ENCODE measurements at regions not wholly inside any gene's neighbourhood (a gene's known extent, or its start where the extent isn't known, plus 50 kb on each side); places are given as distances from the start of the nearest gene placed in this dataset.

GRCh38 chr15:47561102-47561501 is 156.2 kb upstream of the SEMA6D start:
- DNase-seq: no peak

GRCh38 chr15:47565949-47566348 is 151.4 kb upstream of the SEMA6D start:
- no peak for DNase-seq

- DNase-seq: no peak
Observed at GRCh38 chr15:47566610-47567009, 150.7 kb upstream of the SEMA6D start.

- DNase-seq: no peak
Observed at GRCh38 chr15:47568030-47568429, 149.3 kb upstream of the SEMA6D start.

GRCh38 chr15:47570044-47570443 is 147.3 kb upstream of the SEMA6D start:
- no peak for DNase-seq

GRCh38 chr15:47570451-47570850 is 146.9 kb upstream of the SEMA6D start:
- DNase-seq: no peak

- no peak for DNase-seq
Observed at GRCh38 chr15:47570881-47571640, 146.2 kb upstream of the SEMA6D start.

GRCh38 chr15:47573673-47574072 is 143.6 kb upstream of the SEMA6D start:
- no peak for DNase-seq

GRCh38 chr15:47577000-47577399 is 140.3 kb upstream of the SEMA6D start:
- DNase-seq: no peak

GRCh38 chr15:47577461-47577860 is 139.8 kb upstream of the SEMA6D start:
- DNase-seq: no peak

- DNase-seq: no peak
Observed at GRCh38 chr15:47582233-47582632, 135.1 kb upstream of the SEMA6D start.

GRCh38 chr15:47584316-47584715 is 133.0 kb upstream of the SEMA6D start:
- DNase-seq: no peak

- DNase-seq: no peak
Observed at GRCh38 chr15:47586653-47587224, 130.6 kb upstream of the SEMA6D start.

GRCh38 chr15:47587940-47588802 is 129.1 kb upstream of the SEMA6D start:
- DNase-seq: no peak

- DNase-seq: no peak
Observed at GRCh38 chr15:47588958-47589357, 128.3 kb upstream of the SEMA6D start.

- DNase-seq: no peak
Observed at GRCh38 chr15:47598996-47599395, 118.3 kb upstream of the SEMA6D start.

GRCh38 chr15:47599806-47600205 is 117.5 kb upstream of the SEMA6D start:
- DNase-seq: no peak

- no peak for DNase-seq
Observed at GRCh38 chr15:47602121-47602520, 115.2 kb upstream of the SEMA6D start.

GRCh38 chr15:47603026-47603425 is 114.3 kb upstream of the SEMA6D start:
- DNase-seq: no peak

GRCh38 chr15:47607695-47608094 is 109.6 kb upstream of the SEMA6D start:
- DNase-seq: no peak

- DNase-seq: no peak
Observed at GRCh38 chr15:47609693-47610092, 107.6 kb upstream of the SEMA6D start.

GRCh38 chr15:47610736-47611135 is 106.6 kb upstream of the SEMA6D start:
- DNase-seq: no peak

- DNase-seq: no peak
Observed at GRCh38 chr15:47614360-47615011, 102.8 kb upstream of the SEMA6D start.
